Motor neuron (in vitro differentiated cells): ENCODE measurements at regions not wholly inside any gene's neighbourhood (a gene's known extent, or its start where the extent isn't known, plus 50 kb on each side); places are given as distances from the start of the nearest gene placed in this dataset.

Experiments
- ATAC-seq, 8 experiments: fragments of 200-7000 bp; cut with Tn5 transposase; replicated peaks in 6 of 8; 2 replicates each; pipeline ENCODE4 v1.8.0; 2021; ENCODE audit warnings: mild to moderate bottlenecking in 8 of 8, moderate library complexity in 8 of 8
- H3K27ac ChIP-seq, 2 donors: fragments of 250-450 bp; sonication (Bioruptor Pico); 2 replicates each; pipeline ENCODE4 v1.9.0; 2021; ENCODE audit warnings: antibody characterized with exemption in 2 of 2, mild to moderate bottlenecking in 2 of 2, moderate library complexity in 1 of 2
- H3K4me1 ChIP-seq, 2 donors: fragments of 250-450 bp; sonication (Bioruptor Pico); replicated peaks in 1 of 2; 2 replicates each; pipeline ENCODE4 v1.6.1; 2021; ENCODE audit warnings: antibody characterized with exemption in 2 of 2, mild to moderate bottlenecking in 2 of 2, moderate library complexity in 1 of 2
- H3K4me3 ChIP-seq, 5 donors: fragments of 250-450 bp; sonication (Bioruptor Pico); 2 replicates each; pipeline ENCODE4 v1.9.0; 2021; ENCODE audit warnings: antibody characterized with exemption in 5 of 5, mild to moderate bottlenecking in 5 of 5, moderate library complexity in 4 of 5
- WGBS, 10 experiments: fragments of 450-650 bp; shearing (Covaris generic); methylation state at CpG; one replicate each; pipeline ENCODE4 v1.0.0; 2022; 5-methylcytosine and 5-hydroxymethylcytosine counted together
- in situ Hi-C, 9 experiments: fragments of 400-800 bp; cut with MboI; loops; one replicate each; pipeline ENCODE4 v1.15.0; 2021; ENCODE audit warnings: low sequenced_read_pairs in 9 of 9, low pct_unique_long_range_greater_than_20kb in 2 of 9; ENCODE audit not compliant: unreplicated experiment in 9 of 9

DNA sequence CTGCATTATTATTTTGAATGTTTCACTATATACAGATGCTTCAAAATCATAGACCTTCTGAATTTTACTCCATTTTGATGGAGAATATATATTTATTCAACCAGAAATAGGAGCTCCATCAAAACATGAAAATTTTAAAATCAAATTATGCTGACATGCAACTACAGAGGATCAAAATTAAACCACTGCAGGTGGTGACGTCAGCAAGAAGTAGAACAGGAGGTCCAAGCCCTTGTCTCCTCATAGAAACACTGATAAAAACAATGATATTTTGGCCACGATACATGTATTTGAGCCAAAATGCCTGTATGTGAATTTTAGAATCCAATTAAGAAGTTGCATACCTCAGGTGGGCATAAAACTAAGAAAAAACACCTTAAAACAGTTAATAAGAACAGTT, 236.6 kb upstream of the FBXL7 start:
- no peak overlapping the region for H3K27ac ChIP-seq
- ATAC-seq: no peak
- in situ Hi-C loops: no loop called here
- peaks cover 3 to 8% of the 10 kb centered on the region in 2 donors for H3K4me1 ChIP-seq
- H3K4me3 ChIP-seq: no peak overlapping the region
- WGBS, 10 experiments: 19 to 100% (median 75%) methylated on average over 1 to 2 of the region's 2 CpGs

DNA sequence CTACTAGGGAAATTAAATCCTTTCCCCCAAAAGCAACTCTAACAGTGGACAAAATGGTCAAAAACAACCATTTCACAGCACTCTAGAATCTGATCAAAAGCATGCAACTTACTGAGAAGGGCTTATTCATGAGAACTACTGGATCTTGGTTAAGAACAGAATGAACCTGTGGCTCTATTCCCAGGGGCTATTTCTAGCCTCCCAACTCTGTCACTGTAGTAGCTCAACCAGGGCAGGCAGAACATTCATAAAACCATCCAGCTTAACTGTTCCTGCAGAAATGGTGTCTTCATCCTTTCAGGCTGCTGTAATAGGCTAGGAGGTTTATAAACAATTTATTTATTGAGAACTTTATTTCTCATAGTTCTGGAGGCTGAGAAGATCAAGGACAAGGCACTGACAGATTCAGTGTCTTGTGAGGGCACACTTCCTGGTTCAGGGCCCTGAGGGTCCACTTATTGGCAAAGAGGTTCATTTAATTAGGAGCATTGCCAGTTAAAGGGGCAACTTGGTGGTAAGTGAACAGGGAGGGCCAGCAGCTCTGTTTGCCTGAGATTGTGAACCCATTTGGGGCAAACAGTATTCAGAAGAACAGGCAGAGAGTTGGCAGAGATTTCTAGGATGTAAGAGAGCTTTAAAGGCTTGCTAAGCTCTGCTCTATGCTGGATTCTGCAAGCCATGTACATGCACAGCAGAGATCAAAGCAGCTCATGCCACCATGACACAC, 238.5 kb upstream of the FBXL7 start:
- peak in 1 of 8 experiments; percentile 25 for ATAC-seq
- no peak overlapping the region for H3K4me3 ChIP-seq
- no peak overlapping the region for H3K27ac ChIP-seq
- in situ Hi-C loops: no loop called here
- peaks cover 3 to 8% of the 10 kb centered on the region in 2 donors for H3K4me1 ChIP-seq

DNA sequence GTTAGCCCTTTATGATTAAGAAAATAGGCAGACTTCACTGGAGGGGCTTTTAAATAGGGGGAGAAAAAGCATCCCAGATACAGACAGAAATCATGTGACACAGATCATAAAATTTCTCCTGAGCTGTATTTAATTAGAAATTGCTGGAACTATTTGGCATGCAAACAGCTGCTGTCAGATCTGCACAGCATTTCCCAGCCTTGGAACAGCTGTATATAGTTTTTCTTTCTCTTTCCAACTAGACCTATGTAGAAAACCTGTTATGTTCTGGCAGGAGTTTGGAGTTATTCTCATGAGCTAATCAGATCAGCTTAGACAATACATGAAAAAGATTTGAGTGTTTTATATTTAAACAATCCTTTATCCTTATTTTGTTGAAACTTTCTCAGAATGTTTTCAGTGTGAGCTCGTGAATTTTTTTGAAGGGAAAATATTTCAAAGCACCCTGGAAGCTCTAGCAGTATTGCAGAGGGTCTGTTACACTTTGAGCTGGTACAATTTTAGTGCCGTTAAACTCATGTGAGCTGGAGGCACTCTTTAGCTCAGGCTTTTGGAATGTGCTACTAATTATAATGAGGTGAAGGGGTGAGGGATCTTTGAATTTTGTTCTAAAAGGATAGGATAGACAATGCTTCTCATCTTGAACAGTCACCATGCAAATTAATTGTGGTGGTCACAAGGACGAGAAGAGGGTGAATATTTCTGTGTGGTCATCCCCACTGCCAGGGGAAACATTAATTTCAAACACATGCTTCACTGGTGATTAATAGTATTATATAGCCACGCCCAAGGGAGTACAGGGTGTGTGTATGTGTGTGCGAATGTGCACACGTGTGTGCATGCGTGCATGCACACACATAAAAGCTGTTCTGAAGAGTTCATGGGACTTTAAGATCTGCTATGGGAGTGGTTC, 239.4 kb upstream of the FBXL7 start:
- peak; percentile 11 to 89 (median 53) for ATAC-seq
- in situ Hi-C loops: no loop called here

DNA sequence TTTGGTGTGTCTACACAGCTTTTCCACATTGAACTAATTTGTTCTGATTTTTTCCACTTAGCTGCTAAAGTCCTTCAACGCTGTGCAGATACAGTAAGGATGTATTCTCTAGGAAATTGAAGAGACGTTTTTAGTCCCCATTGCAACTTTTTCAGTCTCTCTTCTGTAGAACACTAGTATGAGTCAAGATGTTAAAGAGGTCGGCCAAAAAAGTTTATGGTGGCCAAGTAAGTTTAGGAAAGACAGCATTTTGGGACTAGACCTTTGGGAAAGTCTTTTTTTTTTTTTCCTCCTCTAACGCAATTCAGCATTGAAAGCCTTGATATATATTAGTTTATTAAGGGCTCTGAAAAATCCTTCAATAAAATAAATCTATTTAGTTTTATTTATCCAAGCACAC, 243.5 kb upstream of the FBXL7 start:
- H3K4me1 ChIP-seq: peaks cover 3 to 8% of the 10 kb centered on the region in 2 donors
- in situ Hi-C loops: no loop called here
- ATAC-seq: no peak
- H3K27ac ChIP-seq: no peak overlapping the region
- WGBS, 10 experiments: 3 to 94% (median 82%) methylated on average over 3 to 4 of the region's 4 CpGs
- H3K4me3 ChIP-seq: no peak overlapping the region

More for the DNA sequence above, 239.4 kb upstream of the FBXL7 start:
- H3K27ac ChIP-seq: no peak overlapping the region
- peaks cover 3 to 8% of the 10 kb centered on the region in 2 donors for H3K4me1 ChIP-seq
- WGBS, 10 experiments: 0 to 88% (median 42%) methylated on average over 1 to 5 of the region's 7 CpGs
- no peak overlapping the region for H3K4me3 ChIP-seq

DNA sequence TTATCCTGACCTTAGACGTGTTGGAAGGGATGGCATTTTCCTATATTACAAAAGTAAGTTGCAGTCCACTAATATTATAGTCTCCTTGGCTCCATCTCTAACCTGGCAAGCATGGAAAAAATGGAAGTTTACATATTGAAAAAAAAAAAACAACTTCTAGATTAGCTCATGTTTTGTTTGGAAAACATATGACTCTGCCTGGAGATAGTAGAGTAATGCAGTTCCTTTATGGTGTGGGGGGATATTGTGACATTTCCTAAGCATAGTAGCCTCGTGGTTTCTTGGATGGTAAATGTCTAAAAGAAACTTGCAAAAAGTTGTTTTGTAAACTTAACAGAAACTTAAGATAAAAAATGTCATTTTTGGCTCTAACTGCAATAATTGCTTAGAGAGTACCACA, 244.4 kb upstream of the FBXL7 start:
- 0 to 80% (median 22%) methylated on average over 1 to 2 of the region's 2 CpGs; no CpG with 5 or more reads in 1 of the 10 experiments for WGBS, 10 experiments
- no peak overlapping the region for H3K27ac ChIP-seq
- ATAC-seq: no peak
- in situ Hi-C loops: no loop called here
- H3K4me1 ChIP-seq: peaks cover 0 to 8% of the 10 kb centered on the region in 2 donors
- no peak overlapping the region for H3K4me3 ChIP-seq

DNA sequence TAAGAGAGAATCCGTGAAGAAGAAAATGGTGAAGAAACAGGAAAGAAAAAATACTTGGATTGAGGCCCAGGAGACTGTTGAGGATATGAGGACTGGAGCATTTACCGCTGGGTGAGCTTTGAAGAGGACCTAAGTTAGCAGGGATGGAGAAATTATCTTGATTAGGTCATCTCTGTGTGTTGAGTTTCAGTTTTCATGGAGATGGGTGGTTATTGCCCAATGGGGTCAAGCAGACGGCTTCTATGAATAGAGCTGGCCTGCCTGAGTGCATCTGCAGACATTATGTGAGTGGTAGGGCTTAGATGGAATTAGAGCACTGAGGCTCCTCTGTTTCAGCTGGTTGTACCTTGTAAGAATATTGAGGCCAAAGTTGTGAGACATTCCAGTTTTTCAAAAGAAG, 245.4 kb upstream of the FBXL7 start:
- in situ Hi-C loops: no loop called here
- 0 to 94% (median 80%) methylated on average over 1 to 3 of the region's 3 CpGs; no CpG with 5 or more reads in 1 of the 10 experiments for WGBS, 10 experiments

DNA sequence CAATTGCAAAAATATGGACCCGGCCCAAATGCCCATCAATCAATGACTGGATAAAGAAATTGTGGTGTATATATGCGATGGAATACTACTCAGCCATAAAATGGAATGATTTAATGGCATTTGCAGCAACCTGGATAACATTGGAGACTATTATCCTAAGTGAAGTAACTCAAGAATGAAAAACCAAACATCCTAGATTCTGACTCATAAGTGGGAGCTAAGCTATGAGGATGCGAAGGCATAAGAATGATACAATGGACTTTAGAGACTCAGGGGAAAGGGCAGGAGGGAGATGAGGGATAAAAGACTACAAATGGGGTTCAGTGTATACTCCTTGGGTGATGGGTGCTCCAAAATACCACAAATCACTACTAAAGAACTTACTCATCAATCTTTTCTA, 247.6 kb upstream of the FBXL7 start:
- no peaks in the 10 kb centered on the region for H3K4me1 ChIP-seq
- WGBS, 10 experiments: 34 to 100% (median 88%) methylated on average over 1 to 3 of the region's 3 CpGs; no CpG with 5 or more reads in 2 of the 10 experiments

More for the DNA sequence above, 245.4 kb upstream of the FBXL7 start:
- no peaks in the 10 kb centered on the region for H3K4me1 ChIP-seq
- no peak overlapping the region for H3K27ac ChIP-seq
- no peak for ATAC-seq
- no peak overlapping the region for H3K4me3 ChIP-seq

DNA sequence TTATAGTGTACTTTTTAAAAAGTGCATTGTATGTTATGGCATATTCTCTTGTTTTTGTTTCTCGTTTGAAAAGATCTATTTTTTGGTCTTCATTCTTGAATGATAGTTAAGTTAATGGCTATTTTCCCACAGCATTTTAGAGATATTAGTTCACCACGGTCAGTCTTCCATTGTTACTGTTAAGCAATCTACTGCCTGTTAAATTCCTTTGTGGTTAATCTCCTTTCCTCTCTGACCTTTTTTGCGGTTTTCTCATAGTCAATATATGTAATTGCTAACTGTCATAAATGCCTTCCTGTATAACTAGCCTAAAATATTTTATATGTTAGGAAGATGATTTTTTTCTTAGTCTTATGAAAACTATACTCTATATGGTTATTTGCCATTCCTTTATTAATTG, 250.8 kb upstream of the FBXL7 start:
- ATAC-seq: no peak
- no peak overlapping the region for H3K27ac ChIP-seq
- WGBS, 10 experiments: 0 to 86% (median 58%) methylated on average over 1 to 3 of the region's 3 CpGs
- in situ Hi-C loops: no loop called here
- no peaks in the 10 kb centered on the region for H3K4me1 ChIP-seq
- no peak overlapping the region for H3K4me3 ChIP-seq

More for the DNA sequence above, 247.6 kb upstream of the FBXL7 start:
- ATAC-seq: no peak
- in situ Hi-C loops: no loop called here
- Histone ChIP-seq H3K27ac (no peak overlapping the region), H3K4me3 (no peak overlapping the region)

DNA sequence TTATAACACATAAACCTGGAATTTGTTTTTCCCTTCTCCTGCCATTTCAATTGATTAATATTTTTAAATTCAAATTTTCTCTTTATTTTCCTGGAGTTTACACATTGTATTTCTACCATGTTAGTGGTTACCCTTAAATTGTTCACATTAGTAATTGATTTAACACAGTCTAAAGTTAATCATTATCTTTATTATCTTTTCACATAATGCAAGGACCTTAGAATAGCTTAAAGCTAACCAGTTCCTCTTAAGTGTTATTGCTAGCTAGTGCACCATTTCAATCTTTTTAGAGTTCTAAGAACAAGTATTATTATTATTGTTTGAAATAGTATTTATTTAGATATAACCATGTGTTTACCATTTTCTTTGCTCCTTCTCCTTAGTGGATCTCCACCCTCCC, 251.2 kb upstream of the FBXL7 start:
- ATAC-seq: no peak
- Histone ChIP-seq H3K27ac (no peak overlapping the region), H3K4me1 (no peaks in the 10 kb centered on the region), H3K4me3 (no peak overlapping the region)
- in situ Hi-C loops: no loop called here

DNA sequence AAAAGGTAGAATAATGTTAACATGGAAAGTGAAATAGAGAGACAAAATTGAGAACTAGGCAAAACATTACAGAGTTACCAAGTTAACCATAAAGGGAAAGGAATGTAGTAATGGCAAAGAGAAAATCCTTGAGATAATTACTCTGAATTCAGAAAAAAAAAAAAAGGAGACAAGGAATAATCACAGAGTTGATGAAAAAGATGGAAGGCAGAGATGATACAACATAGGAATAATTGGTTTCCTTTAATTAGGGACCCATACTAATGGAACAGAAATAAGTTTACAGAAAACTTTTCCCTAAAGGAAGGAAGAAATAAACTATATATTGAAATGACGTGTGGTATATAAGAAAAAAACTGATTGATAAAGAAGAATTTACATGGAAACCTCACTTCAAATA, 254.1 kb upstream of the FBXL7 start:
- Histone ChIP-seq H3K27ac (no peak overlapping the region), H3K4me1 (no peaks in the 10 kb centered on the region), H3K4me3 (no peak overlapping the region)
- ATAC-seq: no peak
- 29 to 89% (median 78%) methylated on average over 1 of the region's 1 CpG for WGBS, 10 experiments
- in situ Hi-C loops: no loop called here

DNA sequence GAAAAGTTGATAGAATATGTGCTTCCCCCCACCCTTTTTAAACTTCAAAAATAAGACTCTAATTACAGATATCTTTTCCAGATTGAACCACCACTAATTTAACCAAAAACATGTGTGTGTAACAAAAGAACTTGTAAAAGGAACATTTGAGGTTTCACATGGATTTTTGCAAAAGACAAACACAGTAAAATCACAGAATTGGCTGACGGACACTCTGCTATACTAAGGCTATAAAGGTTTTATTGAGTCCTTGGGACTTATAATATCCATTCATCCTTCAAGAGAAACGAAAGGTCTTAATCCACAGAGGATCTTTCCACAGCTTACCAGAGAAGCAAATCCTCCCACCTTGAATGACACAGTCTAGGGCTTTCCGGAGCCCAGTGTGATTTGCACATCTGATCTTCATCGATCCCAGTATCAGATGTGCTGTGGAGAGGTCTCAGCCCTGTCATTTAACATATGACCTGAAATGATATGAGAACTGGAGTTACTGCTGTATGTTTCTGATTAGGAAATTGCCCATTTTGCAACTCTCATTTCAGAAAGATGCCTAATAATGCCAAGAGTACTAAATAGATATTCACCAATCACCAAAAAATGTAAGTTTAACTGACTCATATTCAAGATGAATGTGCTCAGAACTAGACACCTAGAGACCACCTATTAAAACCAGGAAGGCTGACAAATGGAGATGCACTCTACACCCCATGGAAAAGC, 256.5 kb upstream of the FBXL7 start:
- ATAC-seq: no peak
- Histone ChIP-seq H3K4me1 (no peaks in the 10 kb centered on the region), H3K27ac (no peak overlapping the region), H3K4me3 (no peak overlapping the region)
- in situ Hi-C loops: no loop called here
- 0 to 100% (median 77%) methylated on average over 1 to 4 of the region's 4 CpGs for WGBS, 10 experiments

DNA sequence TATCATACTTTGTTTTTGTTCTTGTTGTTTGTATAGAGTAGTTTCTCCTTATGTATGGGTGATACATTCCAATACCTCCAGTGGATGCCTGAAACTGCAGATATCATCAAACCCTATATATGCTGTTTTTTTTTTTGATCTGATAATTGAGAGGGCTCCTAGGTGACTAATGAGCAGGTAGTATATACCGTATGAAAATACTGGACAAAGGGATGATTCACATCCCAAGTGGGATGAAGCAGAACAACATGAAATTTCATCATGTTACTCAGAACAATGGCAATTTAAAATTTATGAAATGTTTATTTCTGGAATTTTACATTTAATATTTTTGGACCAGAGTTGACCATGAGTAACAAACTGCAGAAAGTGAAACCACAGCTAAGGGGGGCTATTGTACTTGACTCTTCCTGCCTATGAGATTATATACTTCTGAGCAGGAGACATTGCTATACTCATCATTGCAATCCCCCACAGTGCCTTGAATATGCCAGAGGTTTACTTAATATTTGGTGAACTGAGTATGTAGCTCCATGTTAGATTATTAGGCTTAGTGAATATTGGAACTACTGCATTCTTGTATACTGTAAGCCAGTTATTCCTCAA, 258.7 kb upstream of the FBXL7 start:
- in situ Hi-C loops: no loop called here
- Histone ChIP-seq H3K4me1 (no peaks in the 10 kb centered on the region), H3K4me3 (no peak overlapping the region), H3K27ac (no peak overlapping the region)
- 0 to 100% (median 89%) methylated on average over 1 of the region's 1 CpG; no CpG with 5 or more reads in 3 of the 10 experiments for WGBS, 10 experiments
- ATAC-seq: no peak

DNA sequence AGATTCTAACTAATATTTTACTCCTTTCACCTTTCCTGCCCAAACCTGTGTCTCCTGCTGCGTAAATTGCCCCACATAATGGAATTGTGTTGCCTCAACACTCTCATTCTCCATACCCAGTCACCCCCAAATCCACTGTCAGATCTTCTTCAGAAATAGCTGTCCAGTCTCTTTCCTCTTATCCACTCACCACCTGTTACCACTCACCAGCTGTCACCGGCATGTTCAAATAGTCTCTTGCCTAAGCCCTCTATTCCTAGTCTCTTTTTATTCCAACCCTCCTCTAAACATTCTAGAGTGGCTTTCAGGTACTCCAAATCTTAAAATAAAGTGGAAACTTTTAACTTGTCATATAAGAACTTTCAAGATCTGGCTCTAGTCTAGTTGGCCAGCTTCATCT, 262.0 kb upstream of the FBXL7 start:
- WGBS, 10 experiments: 57 to 100% (median 95%) methylated on average over 1 to 2 of the region's 2 CpGs; no CpG with 5 or more reads in 2 of the 10 experiments
- Histone ChIP-seq H3K4me1 (no peaks in the 10 kb centered on the region), H3K27ac (no peak overlapping the region), H3K4me3 (no peak overlapping the region)
- no peak for ATAC-seq
- in situ Hi-C loops: no loop called here
